ENCODE measurements at regions not wholly inside any gene's neighbourhood (a gene's known extent, or its start where the extent isn't known, plus 50 kb on each side); places are given as distances from the start of the nearest gene placed in this dataset.

- DNase-seq (ENCODE audit: low read depth) = no peak
Observed at GRCh38 chr9:89969881-89970639, 365.2 kb downstream of the GADD45G start.

DNA sequence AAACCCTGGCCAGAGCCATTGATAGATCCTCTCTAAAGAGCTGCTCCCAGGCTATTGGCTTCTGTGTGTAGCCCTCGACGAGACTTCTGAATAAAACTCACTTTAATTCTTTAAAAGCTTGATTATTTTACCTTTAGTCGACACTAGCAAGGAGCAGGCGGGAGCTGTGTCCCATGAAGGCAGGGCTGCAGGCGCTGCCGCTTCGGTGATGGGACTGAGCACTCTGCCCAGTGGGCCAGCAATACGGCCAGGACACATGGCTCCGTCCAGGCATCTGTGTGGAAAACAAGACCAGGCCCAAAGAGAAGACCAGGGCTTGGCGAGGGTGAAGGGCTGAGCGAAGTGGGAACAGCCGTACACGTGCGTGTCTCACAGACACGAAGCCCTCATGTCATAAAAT is 365.9 kb downstream of the GADD45G start:
- no peak for DNase-seq (ENCODE audit: low read depth)

GRCh38 chr9:89972535-89972934 is 367.7 kb downstream of the GADD45G start:
- no peak for DNase-seq (ENCODE audit: low read depth)

GRCh38 chr9:89974582-89974981 is 369.8 kb downstream of the GADD45G start:
- DNase-seq (ENCODE audit: low read depth) = no peak

- DNase-seq (ENCODE audit: low read depth) = no peak
Observed at GRCh38 chr9:89975024-89975423, 370.2 kb downstream of the GADD45G start.

GRCh38 chr9:89975630-89976029 is 370.8 kb downstream of the GADD45G start:
- DNase-seq (ENCODE audit: low read depth) = no peak

- no peak for DNase-seq (ENCODE audit: low read depth)
Observed at GRCh38 chr9:89978185-89978584, 373.4 kb downstream of the GADD45G start.

GRCh38 chr9:89980600-89980999 is 375.8 kb downstream of the GADD45G start:
- no peak for DNase-seq (ENCODE audit: low read depth)

DNA sequence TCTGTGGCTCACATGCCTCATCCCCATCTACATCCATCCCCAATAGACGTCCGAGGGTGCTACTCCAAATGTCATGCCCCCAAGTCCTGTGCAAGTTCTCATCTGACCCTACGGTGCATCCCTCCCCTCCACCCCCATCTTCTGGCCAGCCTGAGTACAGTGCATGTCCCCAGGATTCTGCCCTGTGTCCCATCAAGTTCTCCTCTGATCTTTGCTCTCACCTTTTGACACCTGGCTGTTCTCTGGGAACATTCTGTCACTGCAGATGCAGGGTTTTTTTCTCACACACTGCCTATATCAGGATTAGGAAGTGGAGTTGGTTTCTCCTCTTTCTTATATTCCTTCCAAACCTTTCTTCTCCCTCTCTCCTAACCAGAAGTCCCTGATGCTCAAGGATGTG is 377.2 kb downstream of the GADD45G start:
- DNase-seq (ENCODE audit: low read depth) = no peak

GRCh38 chr9:89983411-89983810 is 378.6 kb downstream of the GADD45G start:
- no peak for DNase-seq (ENCODE audit: low read depth)

DNA sequence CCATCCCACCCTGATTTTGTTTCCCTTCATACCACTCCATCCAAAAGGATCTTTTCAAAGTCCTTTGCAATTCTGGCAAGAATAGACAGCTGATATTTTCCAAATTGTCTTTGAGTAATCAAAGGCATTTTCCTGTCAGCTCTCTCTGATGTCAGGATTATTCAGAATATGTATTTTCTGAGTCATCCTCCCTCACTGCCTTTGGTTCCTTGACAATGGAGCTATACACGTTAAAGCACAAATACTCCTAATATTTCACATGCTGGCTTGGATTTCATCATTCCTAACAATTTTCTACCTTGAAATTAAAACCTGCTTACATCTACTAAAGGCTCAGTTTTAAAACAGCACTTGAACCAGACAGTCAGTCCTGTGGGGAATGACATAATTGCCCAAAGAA is 379.4 kb downstream of the GADD45G start:
- DNase-seq (ENCODE audit: low read depth) = no peak

DNA sequence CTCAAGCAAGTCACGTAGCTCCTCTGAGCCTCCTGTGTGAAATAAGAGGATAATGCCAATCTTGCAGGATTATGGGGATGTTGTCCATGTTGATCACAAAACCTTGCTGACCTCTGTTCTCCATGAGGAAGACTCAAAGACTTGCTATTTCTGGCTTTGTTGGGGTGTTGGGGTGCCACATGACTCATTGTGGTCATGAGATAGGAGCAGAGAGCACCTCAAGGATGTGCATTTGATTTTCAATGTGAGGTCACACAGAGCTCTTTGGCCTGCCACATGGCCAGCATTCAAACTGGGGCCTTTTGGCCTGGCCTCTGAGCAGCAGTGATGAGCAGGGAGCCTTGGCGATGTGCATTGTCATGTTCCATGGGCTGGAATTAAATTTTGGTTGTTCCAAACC is 380.3 kb downstream of the GADD45G start:
- no peak for DNase-seq (ENCODE audit: low read depth)

- no peak for DNase-seq (ENCODE audit: low read depth)
Observed at GRCh38 chr9:89986190-89986589, 381.4 kb downstream of the GADD45G start.

- no peak for DNase-seq (ENCODE audit: low read depth)
Observed at GRCh38 chr9:89988458-89988857, 383.6 kb downstream of the GADD45G start.

DNA sequence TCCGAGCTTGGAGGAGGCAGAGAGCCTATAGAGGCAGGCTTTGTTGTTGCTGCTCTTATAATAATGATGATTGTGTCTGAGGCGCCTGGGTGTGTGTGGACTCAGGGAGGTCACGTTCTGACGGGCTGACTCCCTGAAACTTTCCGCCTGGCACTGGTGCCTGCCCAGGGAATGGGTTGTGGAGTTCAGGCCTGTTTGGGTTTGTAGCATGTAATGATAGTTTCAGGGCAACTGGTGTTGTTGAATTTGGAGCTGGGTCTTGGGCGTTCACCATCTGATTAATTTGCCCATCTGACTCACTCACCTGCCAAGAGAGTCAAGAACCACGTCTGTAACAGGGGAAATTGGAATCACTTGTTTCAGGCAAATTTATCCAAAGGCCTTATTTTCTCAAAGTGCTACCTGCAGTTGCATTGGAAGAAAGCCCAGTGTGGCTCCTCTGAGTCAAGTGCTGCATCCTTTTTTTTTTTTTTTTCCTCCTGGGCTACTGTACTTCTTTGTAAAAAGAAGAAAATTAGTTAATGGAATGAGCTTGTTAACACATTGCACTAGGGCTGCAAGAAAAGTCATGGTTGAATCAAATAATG is 386.5 kb downstream of the GADD45G start:
- no peak for DNase-seq (ENCODE audit: low read depth)

DNA sequence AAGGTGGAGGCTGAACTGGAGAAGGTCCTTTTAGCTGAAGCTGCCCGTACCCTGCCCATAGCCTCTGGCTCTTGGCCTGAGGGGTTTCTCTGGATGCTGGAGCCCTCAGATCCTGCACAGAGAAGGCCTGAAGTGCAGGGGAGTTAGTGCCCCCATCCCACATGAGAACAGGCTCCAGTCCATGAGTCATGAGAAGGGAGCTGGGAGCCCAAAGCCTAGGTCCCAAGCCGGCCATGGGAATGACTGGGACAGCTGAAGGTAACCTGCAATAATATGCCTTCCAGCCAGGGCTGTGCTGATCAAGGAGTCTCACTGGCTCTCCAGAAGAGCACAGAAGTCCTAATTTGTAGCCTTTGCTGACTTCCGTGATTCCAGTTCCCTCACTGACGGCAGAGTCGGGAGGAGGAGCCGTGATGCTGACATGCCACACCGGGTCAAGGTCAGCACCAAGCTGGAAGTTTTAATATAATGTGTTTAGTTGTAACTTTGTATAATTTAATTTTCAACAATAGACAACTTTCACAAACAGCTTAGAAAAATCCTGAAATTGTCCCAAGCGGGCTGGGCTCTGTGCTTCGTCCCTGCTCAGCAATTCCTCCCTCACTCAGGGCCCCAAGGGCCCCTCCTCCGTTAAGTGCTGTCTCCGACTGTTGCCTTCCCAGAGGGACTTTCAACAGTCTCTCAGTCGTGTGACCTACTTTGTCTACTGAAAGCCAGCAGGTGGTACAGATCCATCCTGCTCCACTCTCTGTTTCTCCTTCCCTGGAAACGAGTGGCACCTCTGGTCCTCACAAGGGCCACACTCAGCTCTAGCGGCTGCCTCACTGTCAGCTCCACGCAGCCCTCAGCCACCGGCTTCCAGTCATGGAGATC is 387.8 kb downstream of the GADD45G start:
- no peak for DNase-seq (ENCODE audit: low read depth)

- no peak for DNase-seq (ENCODE audit: low read depth)
Observed at GRCh38 chr9:89993678-89994630, 389.1 kb downstream of the GADD45G start.

GRCh38 chr9:89994988-89995613 is 390.3 kb downstream of the GADD45G start:
- DNase-seq (ENCODE audit: low read depth) = no peak

- no peak for DNase-seq (ENCODE audit: low read depth)
Observed at GRCh38 chr9:89996116-89996515, 391.3 kb downstream of the GADD45G start.

GRCh38 chr9:89996773-89997172 is 392.0 kb downstream of the GADD45G start:
- no peak for DNase-seq (ENCODE audit: low read depth)

DNA sequence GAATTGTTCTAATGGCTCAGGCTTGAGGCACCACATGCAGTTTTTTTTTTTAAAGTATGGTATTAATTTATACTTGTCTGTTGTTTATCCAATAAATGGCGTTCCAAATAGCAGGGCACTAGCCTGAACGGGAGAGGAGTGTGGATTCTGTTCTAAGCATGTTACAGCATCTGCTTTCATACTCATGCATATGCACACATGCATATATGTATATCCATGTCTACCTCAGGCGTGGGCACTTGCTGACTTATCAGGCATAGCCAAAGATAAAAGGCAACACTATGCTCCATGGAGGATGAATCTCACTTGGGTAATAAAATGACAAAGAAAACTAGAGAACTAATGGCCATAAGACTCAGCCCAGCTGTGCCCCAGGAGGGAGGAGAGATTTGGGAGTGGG is 393.8 kb downstream of the GADD45G start:
- no peak for DNase-seq (ENCODE audit: low read depth)

Measured in stimulated activated CD8-positive, alpha-beta memory T cell treated with anti-CD3 and anti-CD28 coated beads, Interleukin-12 subunit alpha, Interleukin-12 subunit beta, amount 100 ng/mL, for 1 hour (primary cell).